NCI-H187 (cell line): ENCODE measurements at regions not wholly inside any gene's neighbourhood (a gene's known extent, or its start where the extent isn't known, plus 50 kb on each side); places are given as distances from the start of the nearest gene placed in this dataset.

Experiments used
- DNase-seq, 2 experiments: peaks; one replicate each; lab custom pipeline; 2025; lab: John Stamatoyannopoulos, UW

GRCh38 chr12:20194171-20194570, 174.2 kb upstream of the PDE3A start:
- no peak for DNase-seq

- no peak for DNase-seq
Measured at GRCh38 chr12:20196767-20197166, 171.6 kb upstream of the PDE3A start.

- no peak for DNase-seq
Measured at GRCh38 chr12:20197411-20197810, 170.9 kb upstream of the PDE3A start.

GRCh38 chr12:20199780-20200179, 168.6 kb upstream of the PDE3A start:
- no peak for DNase-seq

- no peak for DNase-seq
Measured at GRCh38 chr12:20201733-20202132, 166.6 kb upstream of the PDE3A start.

GRCh38 chr12:20205854-20206253, 162.5 kb upstream of the PDE3A start:
- no peak for DNase-seq

GRCh38 chr12:20206410-20206809, 161.9 kb upstream of the PDE3A start:
- DNase-seq: no peak

- DNase-seq: no peak
Measured at GRCh38 chr12:20210621-20211215, 157.6 kb upstream of the PDE3A start.

- no peak for DNase-seq
Measured at GRCh38 chr12:20211541-20211940, 156.8 kb upstream of the PDE3A start.

- DNase-seq: no peak
Measured at GRCh38 chr12:20211981-20212421, 156.3 kb upstream of the PDE3A start.

GRCh38 chr12:20212658-20213555, 155.4 kb upstream of the PDE3A start:
- DNase-seq: peak; percentile 41 to 45

GRCh38 chr12:20213723-20214625, 154.4 kb upstream of the PDE3A start:
- DNase-seq: no peak

GRCh38 chr12:20220339-20220738, 148.0 kb upstream of the PDE3A start:
- DNase-seq: no peak

GRCh38 chr12:20232931-20233675, 135.2 kb upstream of the PDE3A start:
- no peak for DNase-seq

GRCh38 chr12:20234474-20234873, 133.9 kb upstream of the PDE3A start:
- no peak for DNase-seq

- DNase-seq: no peak
Measured at GRCh38 chr12:20237091-20237490, 131.2 kb upstream of the PDE3A start.

- DNase-seq: no peak
Measured at GRCh38 chr12:20245491-20245890, 122.8 kb upstream of the PDE3A start.

GRCh38 chr12:20248646-20249045, 119.7 kb upstream of the PDE3A start:
- no peak for DNase-seq

- DNase-seq: no peak
Measured at GRCh38 chr12:20250761-20251160, 117.6 kb upstream of the PDE3A start.

GRCh38 chr12:20257311-20257710, 111.0 kb upstream of the PDE3A start:
- DNase-seq: no peak

GRCh38 chr12:20259786-20260185, 108.6 kb upstream of the PDE3A start:
- DNase-seq: no peak

- DNase-seq: no peak
Measured at GRCh38 chr12:20260851-20261250, 107.5 kb upstream of the PDE3A start.
